Prostate gland (tissue), 2 donors: ENCODE measurements at regions not wholly inside any gene's neighbourhood (a gene's known extent, or its start where the extent isn't known, plus 50 kb on each side); places are given as distances from the start of the nearest gene placed in this dataset.

ENCODE experiments used
- POLR2A ChIP-seq: fragments of 450-650 bp; IDR thresholded peaks from one replicate; pipeline ENCODE4 v1.6.1; 2016; ENCODE audit warnings: antibody characterized with exemption, mild to moderate bottlenecking
- TF ChIP-seq, protein P1 (sequence below), 4 experiments: fragments of 200-600 bp in 2 of 4; fragments of 450-650 bp in 2 of 4; sonication (generic) in 2 of 4; IDR thresholded peaks; 1 replicate in 3 of 4; 2 replicates in 1 of 4; pipeline ENCODE4 v1.5.1; 2016 to 2019; ENCODE audit warnings: antibody characterized with exemption in 4 of 4, mild to moderate bottlenecking in 2 of 4, moderate library complexity in 2 of 4

DNA sequence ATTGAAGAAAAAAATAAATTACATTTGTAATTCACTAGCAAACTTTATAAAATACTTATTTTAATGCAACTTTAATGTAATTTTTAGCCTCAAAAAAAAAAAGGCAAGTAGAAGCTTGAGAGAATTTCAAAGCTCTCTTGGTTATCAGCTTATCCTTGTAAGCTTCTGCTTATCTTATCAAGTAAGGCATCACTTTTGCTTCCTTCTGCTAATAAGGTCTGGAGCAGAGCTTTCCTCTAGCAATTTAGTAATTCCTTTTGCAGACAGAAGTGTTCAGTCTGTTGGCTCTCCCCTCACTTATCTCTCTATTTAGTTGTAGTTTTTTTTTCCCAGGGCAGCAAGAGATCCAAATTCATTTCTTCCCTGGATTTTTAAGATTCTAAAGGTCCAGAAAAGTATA lies 525.0 kb downstream of the ISL1 start:
- TF ChIP-seq, protein P1, sequence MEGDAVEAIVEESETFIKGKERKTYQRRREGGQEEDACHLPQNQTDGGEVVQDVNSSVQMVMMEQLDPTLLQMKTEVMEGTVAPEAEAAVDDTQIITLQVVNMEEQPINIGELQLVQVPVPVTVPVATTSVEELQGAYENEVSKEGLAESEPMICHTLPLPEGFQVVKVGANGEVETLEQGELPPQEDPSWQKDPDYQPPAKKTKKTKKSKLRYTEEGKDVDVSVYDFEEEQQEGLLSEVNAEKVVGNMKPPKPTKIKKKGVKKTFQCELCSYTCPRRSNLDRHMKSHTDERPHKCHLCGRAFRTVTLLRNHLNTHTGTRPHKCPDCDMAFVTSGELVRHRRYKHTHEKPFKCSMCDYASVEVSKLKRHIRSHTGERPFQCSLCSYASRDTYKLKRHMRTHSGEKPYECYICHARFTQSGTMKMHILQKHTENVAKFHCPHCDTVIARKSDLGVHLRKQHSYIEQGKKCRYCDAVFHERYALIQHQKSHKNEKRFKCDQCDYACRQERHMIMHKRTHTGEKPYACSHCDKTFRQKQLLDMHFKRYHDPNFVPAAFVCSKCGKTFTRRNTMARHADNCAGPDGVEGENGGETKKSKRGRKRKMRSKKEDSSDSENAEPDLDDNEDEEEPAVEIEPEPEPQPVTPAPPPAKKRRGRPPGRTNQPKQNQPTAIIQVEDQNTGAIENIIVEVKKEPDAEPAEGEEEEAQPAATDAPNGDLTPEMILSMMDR (IDR thresholded peaks at IDR 0.05), result no peak
- TF ChIP-seq POLR2A, result no peak
